Stimulated activated CD8-positive, alpha-beta memory T cell treated with anti-CD3 and anti-CD28 coated beads, Interleukin-15, amount 100 ng/mL, for 48 hours (primary cell): ENCODE measurements at regions not wholly inside any gene's neighbourhood (a gene's known extent, or its start where the extent isn't known, plus 50 kb on each side); places are given as distances from the start of the nearest gene placed in this dataset.
"Not testable (repeated sequence)": the region's sequence is repeated elsewhere in the genome, so short reads cannot be mapped to it uniquely, and the experiment has no call there.

Experiments
- DNase-seq, 2 donors: peaks; one replicate each; pipeline ENCODE4 v3.0.0-alpha.2; 2020; ENCODE audit warnings: low read depth in 2 of 2

DNA sequence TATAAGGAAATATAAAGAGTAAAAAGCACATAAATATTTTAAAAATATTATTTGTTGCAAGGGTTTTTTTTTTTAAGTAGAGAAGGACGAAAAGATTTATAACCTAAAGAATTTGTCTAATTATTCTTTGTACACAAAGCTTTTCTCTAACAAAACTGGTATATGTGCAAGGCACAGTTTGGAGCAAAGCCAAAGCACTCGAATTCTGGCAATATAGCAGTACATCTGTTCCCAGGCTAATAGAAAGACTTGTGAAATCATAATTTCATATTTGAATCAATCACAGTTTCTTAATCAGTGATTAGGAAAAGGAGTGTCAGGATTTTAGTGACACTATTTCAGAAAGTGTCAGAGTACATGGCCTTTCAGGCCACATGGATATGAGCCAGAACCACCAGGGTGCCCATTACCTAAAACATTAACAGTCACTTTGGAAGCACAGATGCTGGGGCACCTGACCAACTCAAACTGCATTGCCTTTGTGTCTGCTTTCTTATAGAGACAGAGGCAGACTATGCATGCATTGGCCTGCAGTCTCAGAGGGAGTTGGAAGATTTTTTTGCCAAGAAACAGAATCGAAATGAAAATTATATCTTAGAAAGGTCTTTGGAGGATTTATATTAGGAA is 651.8 kb upstream of the SGO1 start:
- DNase-seq, result no peak

DNA sequence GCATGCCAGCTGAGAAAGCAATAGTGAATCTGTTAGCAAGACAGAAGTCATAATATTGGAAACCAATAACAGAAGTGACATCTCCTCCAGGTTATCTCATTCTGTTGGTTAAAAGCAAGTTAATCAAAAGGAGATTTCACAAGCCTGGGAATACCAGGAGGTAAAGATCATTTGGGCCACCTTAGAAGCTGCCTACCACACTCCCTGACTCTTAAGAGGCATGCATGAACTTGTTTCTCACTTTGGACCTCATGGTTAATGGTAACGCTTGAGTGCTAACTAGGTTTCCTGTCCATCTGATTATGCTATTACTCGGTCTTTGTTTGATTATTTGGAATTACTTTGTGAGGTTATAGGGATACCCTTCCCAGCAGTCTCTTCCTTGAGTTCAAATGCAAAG is 650.8 kb upstream of the SGO1 start:
- no peak for DNase-seq

DNA sequence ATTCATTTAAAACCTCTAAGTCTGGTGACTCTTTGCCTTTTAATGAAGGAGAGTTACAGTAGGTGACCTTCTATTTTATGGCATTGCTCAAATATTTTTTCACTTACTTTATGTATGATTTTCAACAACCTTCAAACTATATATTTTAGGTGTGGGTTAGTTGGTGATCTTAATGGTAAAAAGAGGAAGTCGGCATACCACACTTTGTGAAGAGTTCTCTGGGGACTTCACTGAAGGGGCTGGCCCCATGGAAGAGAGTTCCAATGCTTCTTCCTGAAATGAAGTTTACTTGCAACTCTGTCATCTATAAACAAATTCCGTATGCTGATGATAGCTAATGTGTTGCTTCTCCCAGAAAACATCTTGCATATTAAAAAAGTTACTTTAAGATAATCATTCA is 647.0 kb upstream of the SGO1 start:
- no peak for DNase-seq

DNA sequence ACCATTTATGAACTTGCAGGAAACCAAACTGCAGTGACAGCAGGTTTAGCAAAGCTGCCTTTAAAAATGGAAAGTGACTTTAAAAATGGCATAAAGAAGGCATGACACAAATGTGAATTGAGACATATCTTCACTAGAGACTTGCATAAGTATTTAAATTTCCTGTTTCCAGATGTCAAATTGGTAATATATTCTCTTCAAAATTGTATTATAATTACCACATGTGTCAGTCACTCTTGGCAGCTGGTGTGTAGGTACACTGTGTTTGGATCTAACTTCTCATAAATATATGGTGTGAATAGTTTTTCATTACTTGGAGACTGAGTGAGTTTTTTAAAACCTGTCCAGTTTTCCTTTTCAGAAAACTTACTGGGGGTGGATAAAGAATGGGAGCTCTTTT is 636.2 kb upstream of the SGO1 start:
- DNase-seq, result no peak

GRCh38 chr3:20820872-20821271 is 634.9 kb upstream of the SGO1 start:
- not testable (repeated sequence) for DNase-seq

DNA sequence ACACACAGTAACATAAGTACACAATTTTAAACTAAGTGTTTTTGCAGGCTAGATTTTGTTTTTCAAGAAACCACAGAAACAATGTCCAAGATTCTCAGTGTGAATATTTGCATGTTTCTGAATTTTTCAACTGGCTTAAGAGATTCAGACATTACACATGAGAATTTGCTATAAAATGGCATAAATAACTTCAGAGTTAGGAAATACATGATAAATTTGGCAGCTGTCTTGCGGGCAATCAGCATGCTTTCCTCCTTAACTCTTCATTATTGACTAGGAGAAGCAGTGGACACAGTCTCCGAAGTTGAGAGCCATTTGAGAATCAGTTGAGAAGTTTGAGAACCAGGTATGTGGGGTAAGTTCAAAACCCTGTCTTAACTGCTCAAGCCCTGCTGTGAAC is 625.6 kb upstream of the SGO1 start:
- no peak for DNase-seq

DNA sequence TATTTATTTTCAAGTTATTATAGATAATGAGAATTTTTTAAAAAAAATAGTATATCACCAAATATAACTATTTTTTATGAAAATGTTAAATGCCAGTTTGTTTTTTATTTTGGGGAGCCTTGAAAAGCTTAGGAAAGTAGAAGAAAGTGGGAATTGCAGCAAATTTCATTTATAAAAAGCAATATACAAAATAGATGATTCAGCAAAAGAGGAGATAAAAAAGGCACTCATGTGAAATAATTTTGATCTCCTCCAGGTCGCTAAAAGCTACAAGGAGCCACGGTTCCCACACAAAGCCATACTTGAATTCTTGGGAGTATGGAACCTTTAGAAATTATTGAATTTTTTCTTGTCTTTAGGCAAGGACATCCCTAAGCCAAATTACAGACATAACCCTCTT is 625.0 kb upstream of the SGO1 start:
- no peak for DNase-seq

GRCh38 chr3:20810555-20810954 is 624.5 kb upstream of the SGO1 start:
- no peak for DNase-seq

- no peak for DNase-seq
Measured at GRCh38 chr3:20809356-20809755, 623.4 kb upstream of the SGO1 start.

DNA sequence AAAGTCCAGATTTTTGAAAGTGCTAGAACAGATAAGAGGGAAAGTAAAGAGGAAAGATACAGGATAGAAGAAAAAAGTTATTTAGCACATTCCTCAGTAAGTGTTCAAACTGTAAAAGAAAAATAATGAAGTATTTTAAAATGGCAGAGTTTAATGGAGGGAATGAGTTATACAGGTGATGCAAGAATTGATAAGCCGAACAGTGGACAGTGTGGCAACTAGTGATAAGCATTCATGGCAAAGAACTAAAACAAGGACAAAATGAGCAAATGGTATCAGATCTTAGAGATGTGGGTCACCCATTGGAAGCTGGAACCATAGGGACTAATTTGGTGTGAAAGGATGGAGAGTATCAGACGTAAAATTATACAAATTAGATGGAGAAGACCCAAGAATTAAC is 622.9 kb upstream of the SGO1 start:
- DNase-seq, result no peak

DNA sequence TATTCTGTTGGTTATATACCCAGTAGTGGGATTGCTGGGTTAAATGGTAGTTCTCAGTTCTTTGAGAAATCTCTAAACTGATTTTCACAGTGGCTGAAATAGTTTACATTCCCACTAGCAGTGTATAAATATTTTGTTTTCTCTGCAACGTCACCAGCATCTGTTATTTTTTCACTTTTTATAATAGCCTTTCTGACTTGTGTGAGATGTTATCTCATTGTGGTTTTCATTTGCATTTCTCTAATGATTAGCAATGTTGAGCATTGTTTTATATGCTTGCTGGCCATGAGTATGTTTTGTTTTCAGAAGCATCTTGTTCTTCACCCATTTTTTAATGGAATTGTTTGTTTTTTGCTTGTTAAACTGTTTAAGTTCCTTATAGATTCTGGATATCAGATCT is 612.7 kb upstream of the SGO1 start:
- no peak for DNase-seq

DNA sequence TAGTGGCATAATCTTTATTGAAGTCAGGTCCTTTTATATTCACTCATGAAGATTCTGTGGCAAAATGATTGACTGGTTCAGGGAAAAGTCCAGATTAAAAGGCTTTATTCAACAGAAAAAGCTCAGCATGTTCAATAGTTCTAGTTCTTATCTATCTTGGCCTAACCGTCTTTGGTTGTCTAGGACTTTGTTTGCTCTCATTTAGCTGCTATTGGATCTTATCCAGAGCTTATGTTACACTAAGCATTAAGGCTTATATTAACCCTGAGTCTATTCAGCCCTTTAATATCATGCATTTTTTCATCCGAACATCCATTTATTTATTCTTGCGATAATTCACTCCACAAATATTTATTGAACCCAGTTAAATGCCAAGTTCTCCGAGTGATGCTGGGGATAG is 601.0 kb upstream of the SGO1 start:
- DNase-seq, result no peak

GRCh38 chr3:20776692-20777091 is 590.7 kb upstream of the SGO1 start:
- DNase-seq, result no peak

GRCh38 chr3:20776286-20776685 is 590.3 kb upstream of the SGO1 start:
- DNase-seq, result no peak

DNA sequence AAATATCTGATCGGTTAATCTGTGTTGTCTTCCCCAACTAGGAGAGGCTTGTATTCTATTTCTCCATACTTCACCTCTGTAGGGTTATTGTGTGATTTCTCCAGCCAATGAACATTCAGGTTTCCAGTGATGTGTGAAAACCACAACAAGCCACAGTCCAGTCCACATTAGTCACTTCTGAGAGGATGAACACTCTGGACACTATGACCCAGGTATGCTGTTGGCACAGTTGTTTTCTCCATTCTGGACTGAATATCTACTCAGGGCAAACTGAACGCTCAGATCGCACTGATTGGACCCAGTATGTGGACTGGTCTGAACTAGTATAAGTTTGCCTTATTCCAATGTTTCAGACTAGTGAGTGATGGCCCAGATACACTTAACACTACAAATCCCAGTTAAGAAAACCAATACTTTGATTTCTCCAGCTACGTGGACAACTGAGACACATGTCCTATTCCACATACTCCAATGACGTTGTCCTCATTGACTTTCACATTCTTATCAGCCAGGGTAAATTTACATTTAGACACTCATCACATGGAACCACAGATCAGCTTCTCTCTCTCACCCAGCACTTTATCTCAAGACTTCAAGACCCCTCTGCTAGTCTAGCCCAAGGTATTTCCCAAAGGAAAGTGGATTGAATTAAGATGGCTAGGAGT is 587.4 kb upstream of the SGO1 start:
- no peak for DNase-seq

- DNase-seq, result no peak
Measured at GRCh38 chr3:20772869-20773268, 586.9 kb upstream of the SGO1 start.

GRCh38 chr3:20769430-20769829 is 583.4 kb upstream of the SGO1 start:
- no peak for DNase-seq

GRCh38 chr3:20760981-20761380 is 575.0 kb upstream of the SGO1 start:
- no peak for DNase-seq

DNA sequence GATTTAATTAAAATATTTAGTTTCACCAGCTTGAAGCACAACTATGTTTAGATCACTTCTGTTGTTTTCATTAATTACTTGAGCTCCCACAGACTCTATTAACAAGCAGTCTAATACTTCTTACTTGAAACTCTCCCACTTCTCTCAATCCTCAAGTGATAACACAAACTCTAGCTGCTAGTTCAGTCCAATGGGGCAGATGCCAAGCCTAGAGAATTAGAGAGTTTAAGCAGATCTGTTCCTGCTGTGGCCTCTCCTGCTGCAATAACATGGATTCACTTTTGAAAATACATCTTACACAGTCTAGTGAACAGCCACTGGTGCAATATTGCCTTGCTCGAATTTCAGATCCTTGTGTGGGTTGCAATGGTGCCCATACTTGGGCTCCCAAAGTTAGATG is 566.4 kb upstream of the SGO1 start:
- DNase-seq, result no peak

DNA sequence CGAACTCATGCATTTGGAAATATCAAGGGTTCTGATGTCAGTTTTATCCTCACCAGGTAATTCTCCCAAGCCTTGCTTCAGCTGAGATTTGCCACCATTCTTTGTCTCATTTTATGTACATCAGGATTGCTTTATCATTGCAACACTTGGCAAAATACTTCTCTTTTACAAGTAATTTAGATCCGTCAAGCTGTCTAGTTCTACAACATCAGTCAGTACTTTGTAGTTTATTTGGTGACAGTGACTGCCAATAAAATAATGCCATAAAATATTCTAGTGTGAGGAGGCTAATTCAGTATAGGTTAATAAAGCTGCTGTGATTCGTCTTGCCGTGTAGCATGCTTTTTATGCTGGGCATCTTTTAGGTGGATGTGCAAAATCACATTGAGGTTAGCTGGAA is 565.3 kb upstream of the SGO1 start:
- no peak for DNase-seq

DNA sequence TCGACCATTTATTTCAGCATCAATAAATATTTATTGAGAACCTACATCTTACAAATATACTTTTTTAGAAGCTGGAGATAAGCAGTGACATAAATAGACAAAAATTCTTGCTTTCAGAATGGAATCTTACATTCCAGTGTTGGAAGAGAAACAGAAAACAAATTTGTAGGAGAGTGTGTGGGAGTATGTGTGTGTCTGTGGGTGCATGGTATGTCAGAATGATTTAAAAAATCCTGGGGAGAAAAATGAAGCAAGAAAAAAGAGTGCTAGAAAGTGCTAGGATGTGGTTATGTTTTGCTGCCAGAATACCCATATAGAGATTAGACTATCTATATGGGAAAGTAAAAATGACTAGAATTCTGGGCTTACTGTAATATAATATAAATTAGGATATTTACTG is 561.7 kb upstream of the SGO1 start:
- DNase-seq, result no peak

DNA sequence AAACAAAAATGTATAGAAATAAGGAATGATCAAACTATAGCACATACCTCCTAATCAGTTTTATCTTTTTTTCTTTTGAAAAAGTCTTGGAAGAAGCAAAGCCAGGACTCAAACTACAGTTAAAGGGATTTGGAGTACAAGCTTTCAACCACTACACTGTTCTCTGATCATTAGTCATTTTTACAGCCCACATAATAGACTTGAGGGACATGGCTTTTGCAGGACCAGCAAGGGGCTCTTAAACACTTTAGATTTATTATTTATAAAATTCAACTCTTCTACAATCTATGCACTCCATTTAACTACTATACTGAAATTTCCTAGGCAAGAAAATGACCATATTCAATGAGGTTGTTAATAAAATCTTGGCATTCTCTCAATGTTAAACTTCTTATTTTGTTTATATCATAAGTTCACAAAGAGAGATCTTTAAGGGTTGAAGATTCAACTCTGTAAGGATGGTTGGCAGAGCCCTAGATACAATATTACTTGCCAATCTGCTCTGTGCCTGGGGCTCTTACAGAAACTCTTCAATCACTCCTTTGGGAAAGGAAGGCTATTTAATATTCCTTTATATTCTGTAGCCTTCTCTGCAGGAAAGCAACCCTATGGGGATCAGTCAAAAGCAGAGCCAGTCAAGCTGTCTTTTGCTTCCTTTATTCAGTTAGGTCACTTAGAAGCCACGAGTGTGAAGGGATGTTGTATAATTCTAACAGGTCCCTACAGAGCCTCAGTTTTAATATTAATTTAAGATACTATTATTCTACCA is 557.7 kb upstream of the SGO1 start:
- no peak for DNase-seq

- no peak for DNase-seq
Measured at GRCh38 chr3:20742903-20743552, 557.0 kb upstream of the SGO1 start.
